ENCODE measurements at regions not wholly inside any gene's neighbourhood (a gene's known extent, or its start where the extent isn't known, plus 50 kb on each side); places are given as distances from the start of the nearest gene placed in this dataset.

- H3K9ac ChIP-seq (ENCODE audit: insufficient read depth, low read length, poor library complexity, severe bottlenecking), result no peak overlapping the region
- H3K36me3 ChIP-seq (replicated peaks in 1 of 2; ENCODE audit: control insufficient read depth in 1 of 2, insufficient read depth in 2 of 2, low read length in 2 of 2), result no peaks in the 10 kb centered on the region
- TF ChIP-seq, protein P1, sequence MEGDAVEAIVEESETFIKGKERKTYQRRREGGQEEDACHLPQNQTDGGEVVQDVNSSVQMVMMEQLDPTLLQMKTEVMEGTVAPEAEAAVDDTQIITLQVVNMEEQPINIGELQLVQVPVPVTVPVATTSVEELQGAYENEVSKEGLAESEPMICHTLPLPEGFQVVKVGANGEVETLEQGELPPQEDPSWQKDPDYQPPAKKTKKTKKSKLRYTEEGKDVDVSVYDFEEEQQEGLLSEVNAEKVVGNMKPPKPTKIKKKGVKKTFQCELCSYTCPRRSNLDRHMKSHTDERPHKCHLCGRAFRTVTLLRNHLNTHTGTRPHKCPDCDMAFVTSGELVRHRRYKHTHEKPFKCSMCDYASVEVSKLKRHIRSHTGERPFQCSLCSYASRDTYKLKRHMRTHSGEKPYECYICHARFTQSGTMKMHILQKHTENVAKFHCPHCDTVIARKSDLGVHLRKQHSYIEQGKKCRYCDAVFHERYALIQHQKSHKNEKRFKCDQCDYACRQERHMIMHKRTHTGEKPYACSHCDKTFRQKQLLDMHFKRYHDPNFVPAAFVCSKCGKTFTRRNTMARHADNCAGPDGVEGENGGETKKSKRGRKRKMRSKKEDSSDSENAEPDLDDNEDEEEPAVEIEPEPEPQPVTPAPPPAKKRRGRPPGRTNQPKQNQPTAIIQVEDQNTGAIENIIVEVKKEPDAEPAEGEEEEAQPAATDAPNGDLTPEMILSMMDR (IDR thresholded peaks at IDR 0.05), result no peak
- no peaks in the 10 kb centered on the region for H3K79me2 ChIP-seq (ENCODE audit: insufficient read depth, low read length)
- no peaks in the 10 kb centered on the region for H3K27me3 ChIP-seq (ENCODE audit: control insufficient read depth in 2 of 2, insufficient read depth in 2 of 2, low read length in 2 of 2)
- no peak overlapping the region for H3K4me3 ChIP-seq (replicated peaks in 1 of 3; ENCODE audit: low read depth in 2 of 3, low read length in 3 of 3)
- intact Hi-C loops (cut with micrococcal nuclease), result no loop called here
- H4K20me1 ChIP-seq (ENCODE audit: insufficient read depth, low read length), result no peaks in the 10 kb centered on the region
- H3K9me3 ChIP-seq (replicated peaks in 1 of 2; ENCODE audit: control insufficient read depth in 1 of 2, insufficient read depth in 1 of 2, low read length in 2 of 2), result peaks cover 0 to 4% of the 10 kb centered on the region in 2 donors
- H3K9me3 Mint-ChIP-seq, result peaks cover 0 to 2% (median 0%) of the 10 kb centered on the region in 7 donors
- H3K27me3 Mint-ChIP-seq (ENCODE audit: low read depth in 3 of 3), result peaks cover 0 to 7% (median 0%) of the 10 kb centered on the region in 3 donors
- H2AFZ ChIP-seq (ENCODE audit: insufficient read depth, low read depth, low read length, poor library complexity, severe bottlenecking), result no peak overlapping the region
- no peak overlapping the region for H3K4me3 Mint-ChIP-seq
- H3K27ac Mint-ChIP-seq, result no peak overlapping the region
- H3K36me3 Mint-ChIP-seq, result no peaks in the 10 kb centered on the region
- DNase-seq, result no peak
- H3K4me2 ChIP-seq (replicated peaks; ENCODE audit: extremely low read depth, low read length, poor library complexity, severe bottlenecking), result no peak overlapping the region
- no peaks in the 10 kb centered on the region for H3K4me1 Mint-ChIP-seq
- H3K27ac ChIP-seq (ENCODE audit: low read depth in 1 of 2, low read length in 2 of 2), result no peak overlapping the region
- no peaks in the 10 kb centered on the region for H3K4me1 ChIP-seq (ENCODE audit: control insufficient read depth in 1 of 2, insufficient read depth in 2 of 2, low read length in 2 of 2)
- no CpG with 5 or more reads among the region's 1 CpG for WGBS (ENCODE audit: insufficient coverage)
Measured at GRCh38 chrX:94914235-94914634, 1240.2 kb downstream of the FAM133A start.

- H3K27me3 Mint-ChIP-seq (ENCODE audit: low read depth in 3 of 3), result no peaks in the 10 kb centered on the region
- no peak overlapping the region for H3K4me2 ChIP-seq (replicated peaks; ENCODE audit: extremely low read depth, low read length, poor library complexity, severe bottlenecking)
- no peaks in the 10 kb centered on the region for H3K36me3 Mint-ChIP-seq
- H3K27me3 ChIP-seq (ENCODE audit: control insufficient read depth in 2 of 2, insufficient read depth in 2 of 2, low read length in 2 of 2), result no peaks in the 10 kb centered on the region
- no peak overlapping the region for H3K27ac Mint-ChIP-seq
- no peak for DNase-seq
- no peaks in the 10 kb centered on the region for H3K79me2 ChIP-seq (ENCODE audit: insufficient read depth, low read length)
- no peak overlapping the region for H2AFZ ChIP-seq (ENCODE audit: insufficient read depth, low read depth, low read length, poor library complexity, severe bottlenecking)
- no peaks in the 10 kb centered on the region for H3K4me1 ChIP-seq (ENCODE audit: control insufficient read depth in 1 of 2, insufficient read depth in 2 of 2, low read length in 2 of 2)
- no peaks in the 10 kb centered on the region for H3K9me3 ChIP-seq (replicated peaks in 1 of 2; ENCODE audit: control insufficient read depth in 1 of 2, insufficient read depth in 1 of 2, low read length in 2 of 2)
- no CpG with 5 or more reads among the region's 3 CpGs for WGBS (ENCODE audit: insufficient coverage)
- no peaks in the 10 kb centered on the region for H3K36me3 ChIP-seq (replicated peaks in 1 of 2; ENCODE audit: control insufficient read depth in 1 of 2, insufficient read depth in 2 of 2, low read length in 2 of 2)
- no peaks in the 10 kb centered on the region for H3K4me1 Mint-ChIP-seq
- no peaks in the 10 kb centered on the region for H4K20me1 ChIP-seq (ENCODE audit: insufficient read depth, low read length)
- no peak overlapping the region for H3K27ac ChIP-seq (ENCODE audit: low read depth in 1 of 2, low read length in 2 of 2)
- H3K9ac ChIP-seq (ENCODE audit: insufficient read depth, low read length, poor library complexity, severe bottlenecking), result no peak overlapping the region
- H3K4me3 Mint-ChIP-seq, result no peak overlapping the region
- peaks cover 0 to 10% (median 2%) of the 10 kb centered on the region in 7 donors for H3K9me3 Mint-ChIP-seq
- intact Hi-C loops (cut with micrococcal nuclease), result no loop called here
- TF ChIP-seq, protein P1 (IDR thresholded peaks at IDR 0.05), result no peak
- no peak overlapping the region for H3K4me3 ChIP-seq (replicated peaks in 1 of 3; ENCODE audit: low read depth in 2 of 3, low read length in 3 of 3)
Measured at GRCh38 chrX:94932278-94932965, 1258.4 kb downstream of the FAM133A start.

Data from CD14-positive monocyte (primary cell).